NB4 (cell line): ENCODE measurements at regions not wholly inside any gene's neighbourhood (a gene's known extent, or its start where the extent isn't known, plus 50 kb on each side); places are given as distances from the start of the nearest gene placed in this dataset.

Source experiments
- DNase-seq: peaks from one replicate; pipeline ENCODE4 v3.0.0; 2010; ENCODE audit warnings: low read depth
- H3K4me3 ChIP-seq: one replicate; pipeline ENCODE4 v1.5.1; 2011; ENCODE audit warnings: mild to moderate bottlenecking, low read depth, low read length, moderate library complexity
- MYC ChIP-seq: IDR thresholded peaks from 2 replicates; pipeline ENCODE4 v1.6.1; 2011; ENCODE audit warnings: low read depth, low read length
- POLR2A ChIP-seq: IDR thresholded peaks from 2 replicates; pipeline ENCODE4 v1.6.1; 2011; ENCODE audit warnings: mild to moderate bottlenecking; ENCODE audit not compliant: insufficient read length; ENCODE audit errors: extremely low read depth
- TF ChIP-seq, protein P1 (sequence below): IDR thresholded peaks from 2 replicates; pipeline ENCODE4 v1.6.1; 2011; ENCODE audit warnings: low read depth, low read length
- TF ChIP-seq, protein P2 (sequence below): IDR thresholded peaks from one replicate; pipeline ENCODE4 v1.5.1; 2012; ENCODE audit warnings: low read depth, low read length

DNA sequence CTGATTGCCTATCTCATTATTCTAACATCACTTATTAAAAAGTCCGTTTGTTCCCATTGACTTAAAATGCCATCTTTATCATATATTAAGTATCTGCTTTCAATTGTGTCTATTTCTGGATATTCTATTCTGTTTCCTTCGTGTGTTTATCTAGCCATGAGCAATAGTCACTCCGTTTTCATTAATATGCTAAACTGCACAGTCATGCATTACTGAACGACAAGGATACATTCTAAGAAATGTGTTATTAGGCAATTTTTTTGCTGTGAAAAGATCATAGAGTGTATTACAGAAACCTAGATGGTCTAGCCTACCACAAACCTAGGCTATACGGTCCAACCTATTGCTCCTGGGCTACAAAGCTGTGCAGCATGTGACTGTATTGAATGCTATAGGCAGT is 482.9 kb downstream of the IRX1 start:
- H3K4me3 ChIP-seq: no peak overlapping the region
- no peak for TF ChIP-seq POLR2A
- TF ChIP-seq, protein P1, sequence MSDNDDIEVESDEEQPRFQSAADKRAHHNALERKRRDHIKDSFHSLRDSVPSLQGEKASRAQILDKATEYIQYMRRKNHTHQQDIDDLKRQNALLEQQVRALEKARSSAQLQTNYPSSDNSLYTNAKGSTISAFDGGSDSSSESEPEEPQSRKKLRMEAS: no peak
- no peak for TF ChIP-seq MYC
- TF ChIP-seq, protein P2, sequence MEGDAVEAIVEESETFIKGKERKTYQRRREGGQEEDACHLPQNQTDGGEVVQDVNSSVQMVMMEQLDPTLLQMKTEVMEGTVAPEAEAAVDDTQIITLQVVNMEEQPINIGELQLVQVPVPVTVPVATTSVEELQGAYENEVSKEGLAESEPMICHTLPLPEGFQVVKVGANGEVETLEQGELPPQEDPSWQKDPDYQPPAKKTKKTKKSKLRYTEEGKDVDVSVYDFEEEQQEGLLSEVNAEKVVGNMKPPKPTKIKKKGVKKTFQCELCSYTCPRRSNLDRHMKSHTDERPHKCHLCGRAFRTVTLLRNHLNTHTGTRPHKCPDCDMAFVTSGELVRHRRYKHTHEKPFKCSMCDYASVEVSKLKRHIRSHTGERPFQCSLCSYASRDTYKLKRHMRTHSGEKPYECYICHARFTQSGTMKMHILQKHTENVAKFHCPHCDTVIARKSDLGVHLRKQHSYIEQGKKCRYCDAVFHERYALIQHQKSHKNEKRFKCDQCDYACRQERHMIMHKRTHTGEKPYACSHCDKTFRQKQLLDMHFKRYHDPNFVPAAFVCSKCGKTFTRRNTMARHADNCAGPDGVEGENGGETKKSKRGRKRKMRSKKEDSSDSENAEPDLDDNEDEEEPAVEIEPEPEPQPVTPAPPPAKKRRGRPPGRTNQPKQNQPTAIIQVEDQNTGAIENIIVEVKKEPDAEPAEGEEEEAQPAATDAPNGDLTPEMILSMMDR: no peak
- DNase-seq: no peak

DNA sequence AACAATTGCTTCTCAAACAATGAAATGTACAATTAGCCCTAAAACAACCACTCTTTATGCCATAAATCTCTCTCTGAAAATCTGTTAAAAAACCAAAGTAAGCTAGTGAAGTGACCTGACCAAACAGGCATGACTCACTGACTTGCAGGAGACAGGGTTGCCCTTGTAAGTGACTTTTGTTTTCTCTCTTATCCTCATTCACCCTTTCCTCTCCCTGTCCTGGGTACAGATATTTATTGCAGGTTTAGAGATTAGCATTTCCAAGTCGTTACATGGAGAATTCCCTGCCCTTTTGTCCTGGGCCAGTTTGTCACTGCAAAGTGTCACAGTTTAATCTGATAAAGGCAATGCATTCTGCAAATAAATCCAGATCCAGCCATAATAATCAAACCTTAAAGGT is 484.2 kb downstream of the IRX1 start:
- TF ChIP-seq, protein P2: no peak
- TF ChIP-seq MYC (no peak), POLR2A (no peak)
- TF ChIP-seq, protein P1: no peak
- no peak overlapping the region for H3K4me3 ChIP-seq
- no peak for DNase-seq

DNA sequence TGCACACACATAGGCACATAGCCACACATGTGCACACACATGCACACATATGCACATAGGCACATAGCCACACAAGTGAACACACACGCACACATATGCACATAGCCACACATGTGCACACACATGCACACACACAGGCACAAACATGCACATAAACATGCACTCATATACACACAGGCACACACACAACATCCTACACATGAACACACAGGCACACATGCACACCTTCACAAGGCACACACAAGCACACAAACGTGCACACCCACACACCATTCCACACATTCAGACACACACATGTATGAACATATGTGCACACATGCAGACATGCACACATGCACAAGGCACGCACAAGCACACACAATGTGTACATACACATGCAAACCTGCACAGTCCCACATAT is 484.7 kb downstream of the IRX1 start:
- no peak overlapping the region for H3K4me3 ChIP-seq
- TF ChIP-seq MYC: no peak
- DNase-seq: no peak

DNA sequence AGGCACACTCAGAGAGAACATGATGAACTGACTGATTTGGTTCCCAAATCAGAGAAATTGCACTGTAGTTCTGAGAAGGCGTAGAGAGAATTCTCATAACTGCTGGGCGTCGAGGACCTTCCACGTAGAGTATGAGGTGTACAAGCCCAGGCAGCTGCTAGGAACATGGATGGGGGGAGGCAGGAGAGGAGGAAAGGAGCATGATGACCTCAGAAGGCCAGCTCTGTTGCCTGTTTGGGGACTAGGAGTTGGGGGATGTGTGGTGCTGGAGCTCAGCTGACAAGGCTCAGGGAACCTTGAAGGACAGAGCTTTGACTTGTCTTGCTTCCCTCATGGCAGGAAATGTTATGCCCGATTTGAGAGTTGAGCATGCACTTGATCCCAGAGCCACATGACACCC is 485.4 kb downstream of the IRX1 start:
- TF ChIP-seq, protein P1: no peak
- TF ChIP-seq, protein P2: no peak
- no peak for TF ChIP-seq MYC
- no peak for TF ChIP-seq POLR2A
- no peak overlapping the region for H3K4me3 ChIP-seq
- DNase-seq: no peak

DNA sequence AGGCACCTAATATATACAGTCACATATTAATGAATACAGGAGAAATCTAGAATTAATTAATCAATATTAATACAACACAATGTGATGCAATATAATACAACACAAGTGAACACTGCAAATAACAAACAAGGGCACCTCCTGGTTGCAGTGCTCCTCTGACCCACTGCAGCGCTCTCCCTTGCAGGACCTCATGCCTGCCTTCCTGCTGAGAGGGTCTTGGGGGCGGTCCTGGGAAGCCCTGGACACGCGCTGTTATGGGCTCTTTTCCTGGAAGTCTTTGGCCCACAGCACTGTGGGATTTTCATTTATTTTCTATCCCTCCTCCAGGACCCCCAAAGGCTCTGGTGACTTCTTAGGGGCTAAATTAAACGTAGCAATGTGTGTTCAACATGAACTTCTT is 485.8 kb downstream of the IRX1 start:
- DNase-seq: no peak
- H3K4me3 ChIP-seq: no peak overlapping the region
- no peak for TF ChIP-seq MYC
- TF ChIP-seq, protein P2: no peak
- TF ChIP-seq POLR2A: no peak
- TF ChIP-seq, protein P1: no peak

DNA sequence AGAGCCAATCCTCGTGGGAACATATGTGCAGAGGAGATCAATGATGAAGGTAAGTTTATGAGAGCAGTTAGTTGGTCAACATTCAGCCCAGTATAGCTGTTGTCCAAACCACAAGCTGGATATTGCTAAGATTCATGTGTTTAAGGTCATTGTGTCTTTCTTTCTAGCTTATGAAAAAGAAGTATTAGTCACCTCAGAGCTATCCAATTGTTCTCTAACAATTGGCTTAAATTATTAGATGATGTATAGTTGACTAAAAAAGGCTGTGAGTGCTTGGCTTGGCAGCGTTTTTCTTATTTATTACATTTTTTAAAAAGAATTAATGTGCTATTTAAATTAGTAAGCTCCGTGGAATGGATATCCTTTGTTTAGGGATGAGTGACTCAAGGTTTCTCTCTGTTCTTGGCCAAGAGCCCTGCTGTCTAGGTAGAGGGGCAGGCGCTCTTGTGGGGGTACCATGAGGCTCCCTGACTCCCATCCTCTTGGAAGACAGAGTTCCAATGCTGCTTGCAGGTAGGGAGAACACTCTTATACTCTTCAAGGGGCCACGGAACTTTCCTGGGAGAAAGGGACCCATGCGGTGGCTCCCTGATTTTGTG is 487.4 kb downstream of the IRX1 start:
- H3K4me3 ChIP-seq: no peak overlapping the region
- TF ChIP-seq MYC (no peak), POLR2A (no peak)
- TF ChIP-seq, protein P2: no peak
- TF ChIP-seq, protein P1: no peak
- no peak for DNase-seq
